ENCODE measurements at regions not wholly inside any gene's neighbourhood (a gene's known extent, or its start where the extent isn't known, plus 50 kb on each side); places are given as distances from the start of the nearest gene placed in this dataset.
"Not testable (repeated sequence)": the region's sequence is repeated elsewhere in the genome, so short reads cannot be mapped to it uniquely, and the experiment has no call there.

DNA sequence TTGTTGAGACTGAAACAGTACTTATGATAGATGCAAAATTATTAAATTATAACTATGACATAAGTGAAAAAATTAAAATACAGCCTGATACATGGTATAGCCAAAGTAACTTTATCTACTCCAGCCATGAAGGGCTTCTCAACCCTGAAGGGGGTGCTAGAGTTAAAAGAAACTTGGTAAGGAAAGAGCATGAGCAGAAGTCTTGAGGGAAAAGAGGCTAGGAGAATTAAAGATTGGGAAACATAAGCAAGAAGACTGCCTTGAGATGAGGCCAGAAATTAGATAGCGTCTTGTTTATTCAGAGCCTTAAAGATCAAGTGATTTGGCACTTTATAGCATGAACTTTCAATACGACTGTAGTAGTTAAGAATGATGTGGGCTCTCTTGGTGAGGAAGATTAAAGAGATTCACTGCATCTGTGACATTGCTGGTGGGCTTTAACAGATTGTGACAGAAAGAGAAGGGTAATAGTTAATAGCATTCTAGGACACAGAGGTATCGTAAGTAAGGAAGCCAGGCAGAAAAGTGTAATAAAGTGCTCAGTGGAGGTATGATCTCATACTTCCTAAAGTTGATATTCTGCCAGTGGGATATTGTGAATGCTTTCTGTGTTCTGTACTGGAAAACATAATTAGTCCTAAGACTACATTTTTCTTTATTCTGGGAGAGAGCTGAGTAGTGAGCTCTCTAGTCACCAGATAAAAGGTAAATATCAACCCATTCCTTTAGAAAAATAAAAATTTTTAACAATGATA lies 385.4 kb upstream of the PRR20A start:
- H2AFZ ChIP-seq (ENCODE audit: low read depth, low read length) = no peak overlapping the region
- no peak overlapping the region for H3K9ac ChIP-seq (ENCODE audit: low read length)
- no peaks in the 10 kb centered on the region for H3K36me3 ChIP-seq (ENCODE audit: insufficient read depth, low read length)
- H3K4me2 ChIP-seq (ENCODE audit: low read length) = no peak overlapping the region
- TF ChIP-seq POLR2AphosphoS5 (IDR thresholded peaks at IDR 0.05) = no peak
- TF ChIP-seq EP300 (conservative IDR thresholded peaks at IDR 0.05; ENCODE audit: poor library complexity, severe bottlenecking) = no peak
- TF ChIP-seq, protein P1, sequence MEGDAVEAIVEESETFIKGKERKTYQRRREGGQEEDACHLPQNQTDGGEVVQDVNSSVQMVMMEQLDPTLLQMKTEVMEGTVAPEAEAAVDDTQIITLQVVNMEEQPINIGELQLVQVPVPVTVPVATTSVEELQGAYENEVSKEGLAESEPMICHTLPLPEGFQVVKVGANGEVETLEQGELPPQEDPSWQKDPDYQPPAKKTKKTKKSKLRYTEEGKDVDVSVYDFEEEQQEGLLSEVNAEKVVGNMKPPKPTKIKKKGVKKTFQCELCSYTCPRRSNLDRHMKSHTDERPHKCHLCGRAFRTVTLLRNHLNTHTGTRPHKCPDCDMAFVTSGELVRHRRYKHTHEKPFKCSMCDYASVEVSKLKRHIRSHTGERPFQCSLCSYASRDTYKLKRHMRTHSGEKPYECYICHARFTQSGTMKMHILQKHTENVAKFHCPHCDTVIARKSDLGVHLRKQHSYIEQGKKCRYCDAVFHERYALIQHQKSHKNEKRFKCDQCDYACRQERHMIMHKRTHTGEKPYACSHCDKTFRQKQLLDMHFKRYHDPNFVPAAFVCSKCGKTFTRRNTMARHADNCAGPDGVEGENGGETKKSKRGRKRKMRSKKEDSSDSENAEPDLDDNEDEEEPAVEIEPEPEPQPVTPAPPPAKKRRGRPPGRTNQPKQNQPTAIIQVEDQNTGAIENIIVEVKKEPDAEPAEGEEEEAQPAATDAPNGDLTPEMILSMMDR (IDR thresholded peaks at IDR 0.05; ENCODE audit: poor library complexity, severe bottlenecking) = no peak
- TF ChIP-seq MXI1 (conservative IDR thresholded peaks at IDR 0.05; ENCODE audit: poor library complexity, severe bottlenecking) = no peak
- no peak for TF ChIP-seq RAD21 (conservative IDR thresholded peaks at IDR 0.05)
- no peak for TF ChIP-seq TAF1 (IDR thresholded peaks at IDR 0.05; ENCODE audit: low read depth)
- TF ChIP-seq EZH2 (IDR thresholded peaks at IDR 0.05; ENCODE audit: borderline replicate concordance, insufficient read depth, low read length, poor library complexity, severe bottlenecking) = no peak
- TF ChIP-seq, protein P2, sequence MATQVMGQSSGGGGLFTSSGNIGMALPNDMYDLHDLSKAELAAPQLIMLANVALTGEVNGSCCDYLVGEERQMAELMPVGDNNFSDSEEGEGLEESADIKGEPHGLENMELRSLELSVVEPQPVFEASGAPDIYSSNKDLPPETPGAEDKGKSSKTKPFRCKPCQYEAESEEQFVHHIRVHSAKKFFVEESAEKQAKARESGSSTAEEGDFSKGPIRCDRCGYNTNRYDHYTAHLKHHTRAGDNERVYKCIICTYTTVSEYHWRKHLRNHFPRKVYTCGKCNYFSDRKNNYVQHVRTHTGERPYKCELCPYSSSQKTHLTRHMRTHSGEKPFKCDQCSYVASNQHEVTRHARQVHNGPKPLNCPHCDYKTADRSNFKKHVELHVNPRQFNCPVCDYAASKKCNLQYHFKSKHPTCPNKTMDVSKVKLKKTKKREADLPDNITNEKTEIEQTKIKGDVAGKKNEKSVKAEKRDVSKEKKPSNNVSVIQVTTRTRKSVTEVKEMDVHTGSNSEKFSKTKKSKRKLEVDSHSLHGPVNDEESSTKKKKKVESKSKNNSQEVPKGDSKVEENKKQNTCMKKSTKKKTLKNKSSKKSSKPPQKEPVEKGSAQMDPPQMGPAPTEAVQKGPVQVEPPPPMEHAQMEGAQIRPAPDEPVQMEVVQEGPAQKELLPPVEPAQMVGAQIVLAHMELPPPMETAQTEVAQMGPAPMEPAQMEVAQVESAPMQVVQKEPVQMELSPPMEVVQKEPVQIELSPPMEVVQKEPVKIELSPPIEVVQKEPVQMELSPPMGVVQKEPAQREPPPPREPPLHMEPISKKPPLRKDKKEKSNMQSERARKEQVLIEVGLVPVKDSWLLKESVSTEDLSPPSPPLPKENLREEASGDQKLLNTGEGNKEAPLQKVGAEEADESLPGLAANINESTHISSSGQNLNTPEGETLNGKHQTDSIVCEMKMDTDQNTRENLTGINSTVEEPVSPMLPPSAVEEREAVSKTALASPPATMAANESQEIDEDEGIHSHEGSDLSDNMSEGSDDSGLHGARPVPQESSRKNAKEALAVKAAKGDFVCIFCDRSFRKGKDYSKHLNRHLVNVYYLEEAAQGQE (IDR thresholded peaks at IDR 0.05; ENCODE audit: borderline replicate concordance) = no peak
- TF ChIP-seq SMC3 (conservative IDR thresholded peaks at IDR 0.05; ENCODE audit: poor library complexity) = no peak
- no peak overlapping the region for H3K4me3 ChIP-seq (ENCODE audit: low read length)
- no peaks in the 10 kb centered on the region for H3K9me2 ChIP-seq (ENCODE audit: insufficient read depth, low read length)
- H3F3A ChIP-seq (ENCODE audit: insufficient read depth, low read length, poor library complexity, severe bottlenecking) = no peaks in the 10 kb centered on the region
- H3K27ac ChIP-seq (ENCODE audit: low read length) = no peak overlapping the region
- H3K79me2 ChIP-seq (replicated peaks; ENCODE audit: insufficient read depth, low read length) = no peaks in the 10 kb centered on the region
- H3K9me3 ChIP-seq (ENCODE audit: low read length) = no peaks in the 10 kb centered on the region
- H4K20me1 ChIP-seq (ENCODE audit: insufficient read depth) = no peaks in the 10 kb centered on the region
- no peaks in the 10 kb centered on the region for H3K27me3 ChIP-seq (ENCODE audit: insufficient read depth, low read depth, low read length)

DNA sequence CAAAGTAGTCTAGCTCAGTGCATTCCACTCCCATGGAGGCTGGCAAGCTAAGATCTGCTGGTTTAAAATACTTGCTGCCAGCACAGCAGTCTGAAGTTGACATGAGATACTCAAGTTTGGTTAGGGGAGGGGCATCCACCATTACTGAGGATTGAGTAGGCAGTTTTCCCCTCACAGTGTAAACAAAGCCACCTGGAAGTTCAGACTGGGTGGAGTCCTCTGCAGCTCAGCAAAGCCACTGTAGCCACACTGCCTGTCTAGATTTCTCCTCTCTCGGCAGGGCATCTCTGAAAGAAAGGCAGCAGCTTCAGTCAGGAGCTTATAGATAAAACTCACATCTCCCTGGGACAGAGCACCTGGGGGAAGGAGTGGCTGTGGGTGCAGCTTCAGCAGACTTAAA lies 377.4 kb upstream of the PRR20A start:
- H3K79me2 ChIP-seq (replicated peaks; ENCODE audit: insufficient read depth, low read length); H3K9me3 ChIP-seq (ENCODE audit: low read length); H2AFZ ChIP-seq (ENCODE audit: low read depth, low read length); H3K4me3 ChIP-seq (ENCODE audit: low read length); H3K9me2 ChIP-seq (ENCODE audit: insufficient read depth, low read length); H3K36me3 ChIP-seq (ENCODE audit: insufficient read depth, low read length); H3K27ac ChIP-seq (ENCODE audit: low read length); H3K9ac ChIP-seq (ENCODE audit: low read length); H4K20me1 ChIP-seq (ENCODE audit: insufficient read depth); H3K4me2 ChIP-seq (ENCODE audit: low read length); H3K27me3 ChIP-seq (ENCODE audit: insufficient read depth, low read depth, low read length); H3F3A ChIP-seq (ENCODE audit: insufficient read depth, low read length, poor library complexity, severe bottlenecking): not testable (repeated sequence)
